HEK293T (cell line): ENCODE measurements at regions not wholly inside any gene's neighbourhood (a gene's known extent, or its start where the extent isn't known, plus 50 kb on each side); places are given as distances from the start of the nearest gene placed in this dataset.

Experiments
- CTCF ChIA-PET: fragments of 350-600 bp; formaldehyde crosslinking; extraction: SDS; loops from one replicate; lab custom pipeline; 2021; ENCODE audit warnings: antibody characterized with exemption, inconsistent platforms; lab: Yijun Ruan, JAX
- POLR2A ChIA-PET: fragments of 350-600 bp; formaldehyde crosslinking; extraction: SDS; loops from one replicate; lab custom pipeline; 2020; ENCODE audit warnings: antibody characterized with exemption, inconsistent platforms; lab: Yijun Ruan, JAX
- DNase-seq: peaks from one replicate; pipeline ENCODE4 v3.0.0; 2012; ENCODE audit warnings: mixed read lengths; ENCODE audit errors: extremely low spot score
- ARNT ChIP-seq: fragments of 450-650 bp; IDR thresholded peaks from 2 replicates; pipeline ENCODE4 v1.6.1; 2017; ENCODE audit warnings: mild to moderate bottlenecking
- BHLHE40 ChIP-seq: fragments of 450-650 bp; IDR thresholded peaks from 2 replicates; pipeline ENCODE4 v1.6.1; 2016; ENCODE audit warnings: mild to moderate bottlenecking, moderate library complexity, borderline replicate concordance
- CTBP1 ChIP-seq: fragments of 450-650 bp; IDR thresholded peaks from 2 replicates; pipeline ENCODE4 v1.6.1; 2016; ENCODE audit warnings: borderline replicate concordance
- ELF4 ChIP-seq: fragments of 450-650 bp; IDR thresholded peaks from 2 replicates; pipeline ENCODE4 v1.6.1; 2017; ENCODE audit warnings: antibody characterized with exemption
- FOXA1 ChIP-seq: fragments of 450-650 bp; IDR thresholded peaks from 2 replicates; pipeline ENCODE4 v1.6.1; 2016; ENCODE audit warnings: mild to moderate bottlenecking
- FOXK2 ChIP-seq: fragments of 450-650 bp; IDR thresholded peaks from 2 replicates; pipeline ENCODE4 v1.6.1; 2016; ENCODE audit warnings: mild to moderate bottlenecking
- FOXM1 ChIP-seq: fragments of 450-650 bp; IDR thresholded peaks from 2 replicates; pipeline ENCODE4 v1.6.1; 2017; ENCODE audit warnings: mild to moderate bottlenecking, borderline replicate concordance
- HDGF ChIP-seq: fragments of 450-650 bp; IDR thresholded peaks from 2 replicates; pipeline ENCODE4 v1.6.1; 2017; ENCODE audit warnings: antibody characterized with exemption, borderline replicate concordance
- L3MBTL2 ChIP-seq: fragments of 450-650 bp; conservative IDR thresholded peaks from 2 replicates; pipeline ENCODE4 v1.6.1; 2016; ENCODE audit warnings: mild to moderate bottlenecking
- LEF1 ChIP-seq: fragments of 450-650 bp; IDR thresholded peaks from 2 replicates; pipeline ENCODE4 v1.6.1; 2017; ENCODE audit warnings: mild to moderate bottlenecking, borderline replicate concordance
- NFRKB ChIP-seq: fragments of 450-650 bp; IDR thresholded peaks from 2 replicates; pipeline ENCODE4 v1.6.1; 2016; ENCODE audit warnings: mild to moderate bottlenecking, moderate library complexity
- PKNOX1 ChIP-seq: fragments of 450-650 bp; IDR thresholded peaks from 2 replicates; pipeline ENCODE4 v1.6.1; 2016
- SP1 ChIP-seq: fragments of 450-650 bp; IDR thresholded peaks from 2 replicates; pipeline ENCODE4 v1.6.1; 2017
- SUZ12 ChIP-seq: fragments of 450-650 bp; IDR thresholded peaks from 2 replicates; pipeline ENCODE4 v1.6.1; 2016; ENCODE audit warnings: mild to moderate bottlenecking
- TARDBP ChIP-seq: fragments of 450-650 bp; IDR thresholded peaks from 2 replicates; pipeline ENCODE4 v1.6.1; 2016
- ZNF384 ChIP-seq: fragments of 450-650 bp; IDR thresholded peaks from 2 replicates; pipeline ENCODE4 v1.6.1; 2016

GRCh38 chr13:67977066-67977465 lies 746.9 kb upstream of the PCDH9 start:
- ChIA-PET CTCF (no interaction called here), POLR2A (no interaction called here)
- no peak for DNase-seq
- TF ChIP-seq SP1 (no peak), TARDBP (no peak), BHLHE40 (no peak), HDGF (no peak), PKNOX1 (no peak), ARNT (no peak), NFRKB (no peak), ELF4 (no peak), FOXA1 (no peak), SUZ12 (no peak), FOXK2 (no peak), L3MBTL2 (no peak), ZNF384 (no peak), LEF1 (no peak), FOXM1 (no peak), CTBP1 (no peak)

GRCh38 chr13:67971291-67971690 lies 741.2 kb upstream of the PCDH9 start:
- ChIA-PET POLR2A (no interaction called here), CTCF (no interaction called here)
- DNase-seq, result no peak
- no peak for TF ChIP-seq SUZ12
- TF ChIP-seq SP1, result no peak
- TF ChIP-seq BHLHE40, result no peak

GRCh38 chr13:67967031-67967430 lies 736.9 kb upstream of the PCDH9 start:
- CTCF ChIA-PET, result no interaction called here
- POLR2A ChIA-PET, result no interaction called here
- DNase-seq, result no peak
- TF ChIP-seq FOXA1 (no peak), FOXM1 (no peak), LEF1 (no peak), ZNF384 (no peak), BHLHE40 (no peak), NFRKB (no peak), SUZ12 (no peak), FOXK2 (no peak), TARDBP (no peak), HDGF (no peak), ARNT (no peak), SP1 (no peak), ELF4 (no peak), PKNOX1 (no peak), CTBP1 (no peak; the same call in 1 of the 2 replicates), L3MBTL2 (no peak)

- POLR2A ChIA-PET, result no interaction called here
- no peak for TF ChIP-seq L3MBTL2
- 0 out of 2 replicates have a peak, but pooled peaks have one; percentile 15 for TF ChIP-seq SUZ12
- DNase-seq, result no peak
- CTCF ChIA-PET, result interaction anchor here (0.9 kb wide), 1 partner anchor 13 kb away, joined by 4 read pairs; no protein-coding TSS in a partner anchor
Observed at GRCh38 chr13:67966065-67966464, 735.9 kb upstream of the PCDH9 start.

- TF ChIP-seq PKNOX1 (peak; percentile 23; the same call in 1 of the 2 replicates), HDGF (no peak), FOXA1 (no peak)
- CTCF ChIA-PET, result no interaction called here
- DNase-seq, result no peak
- POLR2A ChIA-PET, result no interaction called here
Observed at GRCh38 chr13:67964986-67965385, 734.9 kb upstream of the PCDH9 start.

- DNase-seq, result no peak
- TF ChIP-seq CTBP1 (no peak), LEF1 (no peak), NFRKB (no peak), ELF4 (no peak), ZNF384 (no peak), TARDBP (no peak), SP1 (no peak), SUZ12 (no peak), BHLHE40 (no peak)
- CTCF ChIA-PET, result no interaction called here
- POLR2A ChIA-PET, result no interaction called here
Observed at GRCh38 chr13:67964091-67964490, 734.0 kb upstream of the PCDH9 start.

GRCh38 chr13:67961331-67961730 lies 731.2 kb upstream of the PCDH9 start:
- no peak for DNase-seq
- TF ChIP-seq LEF1, result no peak
- TF ChIP-seq ELF4, result no peak
- no peak for TF ChIP-seq NFRKB
- no peak for TF ChIP-seq FOXM1
- no peak for TF ChIP-seq TARDBP
- TF ChIP-seq BHLHE40, result no peak
- no peak for TF ChIP-seq PKNOX1
- TF ChIP-seq ARNT, result no peak
- no peak for TF ChIP-seq HDGF
- no peak for TF ChIP-seq FOXA1
- no peak for TF ChIP-seq ZNF384
- no peak for TF ChIP-seq SUZ12
- no peak for TF ChIP-seq CTBP1
- POLR2A ChIA-PET, result no interaction called here
- CTCF ChIA-PET, result no interaction called here
